Fibroblast of gingiva (primary cell): ENCODE measurements at regions not wholly inside any gene's neighbourhood (a gene's known extent, or its start where the extent isn't known, plus 50 kb on each side); places are given as distances from the start of the nearest gene placed in this dataset.

ENCODE experiments used
- DNase-seq: peaks from one replicate; pipeline ENCODE4 v3.0.0-alpha.2; 2011; ENCODE audit warnings: low read depth

DNA sequence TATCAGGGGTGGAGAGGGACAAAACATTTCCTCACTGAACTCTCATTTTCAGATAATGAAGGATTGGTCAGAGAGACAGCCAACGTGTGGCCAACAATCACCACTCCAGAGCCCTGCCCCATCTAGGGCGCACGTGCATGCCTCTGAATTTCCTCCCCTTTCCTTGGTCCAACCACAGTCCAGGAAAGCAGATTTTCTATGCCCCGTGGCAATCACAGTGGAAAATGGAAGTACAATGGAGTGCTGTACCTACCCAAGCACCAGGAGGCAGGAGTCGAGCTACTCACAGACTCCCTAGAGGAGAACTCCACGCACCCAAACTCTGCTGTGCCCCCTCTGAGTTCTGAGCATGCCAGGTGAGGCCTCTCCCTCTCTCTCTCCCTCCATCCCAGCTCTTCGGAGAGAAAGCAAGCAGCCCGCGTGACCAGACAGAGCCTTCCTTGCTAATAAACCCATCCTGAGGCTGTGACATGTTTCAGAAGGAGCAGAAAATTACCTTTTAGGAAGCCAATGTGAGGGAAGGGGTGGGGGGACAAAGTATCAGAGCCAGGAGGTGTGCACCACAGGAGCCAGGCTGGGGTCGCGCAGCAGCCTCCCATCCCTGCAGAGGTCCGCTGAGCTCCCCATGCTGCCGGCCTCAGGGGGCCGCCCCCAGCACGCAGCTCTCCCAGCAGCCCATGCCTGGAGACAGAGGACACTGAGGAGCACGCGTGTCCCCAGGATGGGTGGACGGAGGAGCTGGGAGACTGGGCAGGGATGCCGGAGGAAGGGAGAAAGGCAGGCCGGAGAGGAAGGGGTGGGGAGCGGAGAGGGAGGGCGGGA lies 73.4 kb downstream of the PITPNM2 start:
- DNase-seq: no peak

DNA sequence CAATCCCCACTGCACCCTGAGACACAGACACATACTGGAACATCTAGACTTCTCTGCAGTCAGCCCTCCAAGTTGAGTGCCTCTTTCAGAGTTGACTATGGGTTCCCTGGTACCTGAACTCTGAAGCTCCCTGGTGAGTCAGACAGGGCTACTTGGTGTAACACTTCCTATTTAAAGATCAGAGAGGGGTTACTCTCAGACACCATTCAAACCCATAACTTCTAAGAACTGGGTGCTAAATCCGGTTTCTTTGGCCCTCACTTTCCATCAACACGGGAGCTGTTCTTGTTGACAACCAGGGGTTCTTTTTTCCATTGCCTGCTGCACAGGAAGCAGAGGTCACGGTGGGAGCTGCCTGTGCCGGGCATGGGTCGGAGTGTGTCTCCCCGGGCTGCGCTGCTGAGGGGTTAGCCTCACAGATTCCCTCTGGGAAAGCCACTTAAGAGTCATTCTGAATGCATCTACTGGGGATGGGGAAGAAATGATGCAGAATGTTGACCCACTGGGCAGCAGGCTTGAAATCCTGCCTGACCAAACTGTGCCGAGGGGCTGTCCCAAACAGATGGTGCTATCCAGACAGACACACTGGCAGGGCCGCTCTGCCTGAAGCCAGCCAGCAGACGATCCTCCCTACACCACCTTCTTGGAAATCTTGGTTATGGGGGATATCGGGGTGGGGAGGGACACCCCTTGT lies 74.1 kb downstream of the PITPNM2 start:
- no peak for DNase-seq

DNA sequence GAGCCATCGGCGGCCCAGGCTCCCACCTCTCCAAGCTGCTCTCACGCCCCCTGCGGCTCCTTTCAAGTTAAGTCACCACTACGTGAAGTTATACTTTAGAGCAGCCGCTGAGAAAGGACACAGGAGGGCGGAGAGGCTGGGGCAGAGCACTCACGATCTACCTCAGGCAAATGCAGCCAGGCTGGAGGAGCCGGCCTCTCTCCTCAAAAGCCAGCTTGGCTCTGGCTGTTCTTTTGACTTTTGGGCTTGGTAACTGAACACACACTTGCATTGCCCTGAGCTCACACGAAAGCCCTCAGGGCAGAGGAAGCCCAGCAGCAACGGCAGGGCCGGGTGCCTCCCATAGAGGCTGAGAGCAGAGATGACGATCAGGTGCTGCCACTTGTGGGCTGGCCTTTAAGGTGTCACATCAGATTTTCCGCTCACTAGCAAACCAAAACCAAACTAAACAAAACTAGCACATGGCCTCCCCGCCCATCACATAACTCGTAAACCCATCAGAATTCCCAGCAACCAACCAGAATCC lies 75.2 kb downstream of the PITPNM2 start:
- peak; percentile 27 for DNase-seq

DNA sequence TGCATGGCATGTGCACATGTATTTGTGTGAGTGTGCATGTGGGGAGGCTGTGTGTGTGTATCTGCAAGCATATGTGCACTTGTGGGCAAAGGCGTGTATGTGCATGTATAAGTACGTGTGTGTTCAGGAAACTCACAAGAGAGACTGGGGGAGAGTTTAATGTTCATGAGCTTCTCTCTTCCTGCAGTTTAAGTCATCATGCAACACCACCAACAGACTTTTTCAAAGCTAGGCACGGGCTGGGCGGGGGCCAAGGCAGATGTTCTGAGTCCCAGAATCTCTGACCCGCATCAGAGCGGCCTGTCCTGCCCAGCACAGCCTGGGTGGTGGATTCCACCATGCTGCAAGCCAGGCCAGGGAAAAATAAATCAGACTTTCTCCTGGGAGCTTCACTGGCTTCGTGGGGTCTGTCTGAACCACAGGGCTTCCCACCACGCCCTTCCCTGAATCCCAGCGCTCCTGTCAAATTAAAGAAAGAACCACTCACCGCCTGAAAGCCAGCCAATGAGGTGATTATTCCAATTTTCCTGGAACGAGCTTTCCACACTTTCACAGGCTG lies 75.7 kb downstream of the PITPNM2 start:
- DNase-seq: peak; percentile 79

DNA sequence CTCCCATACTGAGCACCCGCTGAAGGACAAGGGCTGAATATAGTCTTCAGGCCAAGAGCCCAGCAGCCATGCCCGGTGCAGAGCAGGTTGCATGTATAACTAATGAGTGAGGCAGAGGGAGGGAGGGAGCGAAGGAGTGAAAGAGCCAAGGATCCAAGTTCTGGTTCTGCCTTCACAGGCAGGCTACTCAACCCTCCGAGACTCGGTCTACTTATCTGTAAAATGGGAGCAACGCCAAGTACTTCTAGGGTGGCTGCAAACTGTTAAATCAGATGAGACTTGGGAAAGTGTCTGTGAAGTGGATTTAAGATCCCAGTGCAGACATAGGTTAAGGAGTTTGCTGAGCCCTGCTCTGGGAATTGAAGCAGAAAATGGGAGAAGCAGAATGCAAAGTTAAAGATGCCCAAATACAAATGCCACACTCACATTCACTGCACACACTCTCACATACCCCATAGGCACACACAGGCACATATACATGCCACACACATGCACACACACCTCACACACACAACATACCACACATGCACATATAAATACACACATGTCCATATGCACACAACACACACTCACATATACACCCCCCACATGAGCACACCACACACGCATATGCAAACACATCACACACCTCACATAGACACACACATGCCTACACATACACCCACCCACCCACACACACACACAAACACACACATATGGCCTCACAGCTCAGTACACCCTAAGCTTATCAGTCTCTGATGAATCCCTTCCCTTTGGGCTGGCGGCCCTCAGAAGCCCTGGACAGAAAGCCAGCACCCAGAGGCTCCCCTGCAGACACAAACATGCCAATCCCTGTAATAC lies 76.7 kb downstream of the PITPNM2 start:
- DNase-seq: no peak

DNA sequence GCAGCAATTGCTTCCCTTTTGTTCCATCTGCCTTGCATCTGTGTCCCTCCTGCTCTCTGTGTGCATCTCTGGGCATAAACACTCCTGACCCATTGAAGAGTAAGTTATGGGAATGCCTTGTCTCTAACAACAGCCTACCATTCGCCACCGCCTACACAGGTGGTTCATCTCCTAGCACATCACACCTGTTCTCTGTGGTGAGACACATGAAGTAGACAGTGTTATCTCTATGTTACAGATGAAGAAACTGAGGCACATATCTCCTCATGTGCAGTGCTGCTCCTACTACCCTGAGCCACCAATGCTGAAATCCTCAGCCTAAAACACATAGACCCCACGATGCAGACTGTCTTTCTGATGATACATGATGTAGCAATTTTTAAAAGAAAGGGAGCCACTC lies 77.6 kb downstream of the PITPNM2 start:
- no peak for DNase-seq

DNA sequence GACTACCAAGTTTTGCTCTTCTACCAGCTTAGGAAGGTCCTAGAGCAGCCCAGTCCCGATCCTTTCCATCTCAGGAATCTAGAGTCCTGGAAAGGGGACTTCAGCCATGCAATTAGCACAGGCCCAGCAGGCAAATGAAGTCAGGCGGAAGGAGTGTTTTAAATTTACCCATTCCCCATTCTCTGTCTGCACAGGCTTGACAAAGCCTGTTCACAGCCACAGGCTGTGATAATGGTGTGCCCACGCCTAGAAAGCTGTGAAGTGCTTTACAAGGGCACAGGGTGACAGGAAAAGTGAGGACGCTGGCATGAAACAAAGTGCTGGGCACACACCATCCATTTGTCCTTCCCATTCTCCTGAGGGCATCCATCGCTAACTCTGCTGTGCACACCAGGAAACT lies 79.0 kb downstream of the PITPNM2 start:
- DNase-seq: no peak

DNA sequence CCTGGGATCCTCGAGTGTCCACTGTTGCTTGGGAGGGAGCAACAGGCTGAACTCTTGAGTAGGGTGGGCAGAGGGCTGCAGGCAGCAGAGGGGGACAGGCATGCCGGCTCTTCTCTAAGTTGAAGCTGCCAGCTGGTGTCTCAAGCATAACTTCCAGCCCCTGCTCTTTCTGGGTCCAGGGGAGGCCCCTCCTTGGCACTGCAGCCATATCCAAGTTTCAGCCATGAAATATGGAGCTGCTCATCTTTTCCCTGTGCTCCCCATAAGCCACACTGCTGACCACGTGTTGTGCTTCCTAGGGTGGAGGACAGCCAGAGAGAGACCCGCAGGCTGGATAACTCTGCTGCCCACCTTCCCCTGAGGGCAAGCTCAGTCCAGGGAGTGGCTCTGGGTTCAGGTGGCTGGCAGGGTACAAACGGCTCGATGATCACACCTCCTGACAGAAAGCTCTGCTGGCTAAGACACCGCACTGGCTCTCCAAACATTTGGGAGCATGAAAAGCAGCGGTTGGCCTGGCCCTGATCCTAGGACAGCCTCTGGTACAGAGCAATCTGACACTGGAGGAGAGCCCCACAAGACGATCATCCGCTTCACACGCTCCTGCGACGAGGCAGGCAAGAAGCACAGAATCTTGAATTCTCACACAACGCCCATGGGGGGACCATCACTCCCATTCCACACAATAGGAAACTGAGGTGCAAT lies 79.6 kb downstream of the PITPNM2 start:
- DNase-seq: peak; percentile 48

DNA sequence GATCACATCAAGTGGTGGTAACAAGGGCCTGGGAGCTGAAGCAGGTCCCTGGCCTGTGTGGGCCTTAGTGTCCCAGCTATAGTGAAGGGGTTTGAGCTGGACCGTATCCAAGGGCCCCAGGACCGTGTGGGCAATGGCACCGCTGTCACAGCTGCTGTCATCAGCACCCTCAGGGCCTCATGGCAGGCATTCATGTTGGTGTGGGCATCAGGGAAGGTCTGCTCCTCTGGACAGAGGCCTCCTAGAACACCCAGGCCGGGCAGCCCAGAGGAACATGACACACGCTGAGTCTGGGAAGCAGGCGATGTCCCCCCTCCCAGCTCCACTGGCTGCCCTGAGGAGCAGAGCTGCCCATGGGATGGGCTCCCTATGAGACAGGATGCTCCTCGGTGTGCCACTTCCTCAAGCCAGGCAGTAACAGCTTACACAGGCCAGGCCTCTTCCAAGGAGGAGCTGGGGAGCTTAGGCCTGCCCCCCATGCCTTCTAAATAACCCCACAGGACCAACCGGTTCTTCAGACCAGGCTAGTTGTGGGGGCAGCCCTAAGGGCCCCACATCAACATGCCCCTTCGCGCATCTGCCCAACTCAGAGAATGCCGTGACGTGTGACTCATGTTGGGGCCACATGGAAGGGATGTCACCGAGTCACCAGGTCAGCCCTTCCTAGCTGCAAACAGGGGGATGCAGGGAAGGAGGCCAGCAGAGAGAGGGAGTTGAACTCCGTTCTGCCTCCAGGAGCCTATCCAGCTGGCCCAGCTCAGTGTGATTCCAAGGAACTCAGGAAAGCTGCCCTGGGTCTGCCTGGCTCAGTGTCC lies 80.4 kb downstream of the PITPNM2 start:
- DNase-seq: no peak

DNA sequence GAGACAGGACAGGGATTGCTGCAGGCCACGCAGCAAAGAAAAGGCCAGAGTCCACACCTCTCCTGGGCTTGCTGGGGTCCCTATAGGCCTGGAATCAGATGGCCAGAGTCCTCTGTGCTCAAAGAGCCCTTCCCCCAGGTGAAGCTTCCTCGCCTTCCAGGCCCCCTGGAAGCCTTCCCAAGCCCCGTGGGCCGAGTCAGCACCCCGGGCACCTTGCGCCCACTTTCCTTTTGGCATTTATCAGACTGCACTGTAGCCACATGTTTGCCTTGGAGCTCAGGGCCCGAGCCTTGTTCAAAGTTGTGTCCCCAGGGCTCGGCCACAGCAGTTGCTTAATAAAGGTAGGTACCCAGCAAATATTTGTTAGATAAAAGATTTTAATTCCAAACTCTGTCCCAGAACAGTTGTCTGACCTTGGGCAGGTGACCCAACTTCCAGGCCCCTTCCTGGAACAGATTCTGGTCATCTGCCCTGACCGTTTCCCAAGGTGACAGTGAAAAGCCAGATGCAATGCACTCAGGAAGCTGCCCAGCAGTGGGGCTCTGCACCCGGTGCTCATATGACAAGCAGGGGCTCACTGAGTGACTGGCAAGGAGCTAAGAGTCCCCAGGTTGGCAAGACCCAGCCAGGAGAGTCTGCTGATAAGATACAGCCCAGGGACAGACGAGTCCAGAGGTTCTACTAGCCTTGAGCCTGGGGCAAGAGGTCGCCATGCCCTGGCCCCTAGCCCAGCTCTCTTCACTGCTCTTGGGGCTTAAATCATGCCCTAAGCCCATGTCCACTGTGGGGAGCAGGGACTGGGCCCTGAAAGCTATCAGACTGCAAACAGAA lies 81.2 kb downstream of the PITPNM2 start:
- no peak for DNase-seq

DNA sequence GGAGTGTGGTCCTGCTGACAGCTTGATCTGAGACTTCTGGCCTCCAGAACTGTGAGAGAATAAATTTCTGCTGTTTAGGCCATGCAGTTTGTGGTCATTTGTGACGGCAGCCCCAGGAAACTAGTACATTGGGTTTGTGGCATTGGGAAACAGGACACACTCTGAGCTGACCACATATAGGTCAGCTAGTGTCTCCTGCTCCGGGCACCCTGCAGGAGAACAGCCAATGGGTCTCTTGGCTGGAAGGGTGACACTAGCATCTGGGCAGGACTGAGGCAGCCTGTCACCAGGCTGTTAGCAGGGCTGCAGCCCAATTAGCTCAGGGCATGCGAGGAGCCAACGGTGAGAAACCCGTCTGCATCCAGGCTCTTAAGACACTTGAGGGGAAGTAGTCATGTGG lies 83.2 kb downstream of the PITPNM2 start:
- no peak for DNase-seq

DNA sequence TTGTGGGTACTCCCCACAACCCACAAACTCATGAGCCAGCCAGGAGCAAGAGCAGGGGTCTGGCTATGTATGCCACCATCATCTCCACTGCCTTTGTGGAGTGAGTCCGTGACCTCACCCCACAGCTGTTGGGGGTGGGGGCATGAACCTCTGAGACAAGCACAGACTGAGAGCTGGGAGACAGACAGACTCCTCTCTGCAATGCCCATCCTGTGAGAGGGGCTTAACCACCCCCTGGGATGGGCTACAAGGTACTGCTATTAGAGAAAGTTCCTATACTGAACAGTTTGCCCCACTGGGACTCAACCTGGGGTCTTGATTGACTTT lies 84.5 kb downstream of the PITPNM2 start:
- DNase-seq: no peak

DNA sequence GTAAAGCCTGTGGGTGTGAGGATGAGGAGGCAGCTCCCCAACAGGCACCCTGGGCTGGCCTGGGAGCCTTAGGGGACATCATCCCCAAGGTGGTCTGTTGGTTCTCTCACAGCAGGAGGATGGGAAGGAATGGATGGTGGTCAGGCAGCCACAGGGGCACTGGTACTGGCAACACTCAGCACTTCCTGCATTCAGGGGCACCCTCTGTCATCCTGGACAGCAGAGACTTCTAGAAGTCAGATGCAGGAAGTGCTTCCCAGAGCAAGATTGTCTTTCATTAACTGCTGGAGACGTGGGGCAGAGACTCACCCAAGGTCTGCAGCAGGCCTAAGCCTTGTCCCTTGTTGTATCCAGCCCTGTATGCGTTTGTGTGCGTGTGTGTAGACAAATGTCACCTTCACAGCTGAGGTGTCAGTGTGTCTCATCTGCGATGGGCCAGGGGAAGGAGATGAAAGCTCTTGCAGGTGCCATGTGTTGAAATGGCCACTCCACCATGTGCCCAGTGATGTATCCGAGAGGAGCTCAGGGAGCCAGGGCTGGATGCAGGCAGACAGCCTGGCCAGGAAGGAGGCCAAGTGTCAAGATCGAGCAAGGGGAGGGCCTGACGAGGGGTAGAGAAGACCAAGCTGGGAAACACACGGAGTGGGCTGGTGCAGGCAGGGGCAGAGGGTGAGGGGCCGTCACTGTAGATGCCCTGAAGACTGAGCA lies 85.1 kb downstream of the PITPNM2 start:
- no peak for DNase-seq

DNA sequence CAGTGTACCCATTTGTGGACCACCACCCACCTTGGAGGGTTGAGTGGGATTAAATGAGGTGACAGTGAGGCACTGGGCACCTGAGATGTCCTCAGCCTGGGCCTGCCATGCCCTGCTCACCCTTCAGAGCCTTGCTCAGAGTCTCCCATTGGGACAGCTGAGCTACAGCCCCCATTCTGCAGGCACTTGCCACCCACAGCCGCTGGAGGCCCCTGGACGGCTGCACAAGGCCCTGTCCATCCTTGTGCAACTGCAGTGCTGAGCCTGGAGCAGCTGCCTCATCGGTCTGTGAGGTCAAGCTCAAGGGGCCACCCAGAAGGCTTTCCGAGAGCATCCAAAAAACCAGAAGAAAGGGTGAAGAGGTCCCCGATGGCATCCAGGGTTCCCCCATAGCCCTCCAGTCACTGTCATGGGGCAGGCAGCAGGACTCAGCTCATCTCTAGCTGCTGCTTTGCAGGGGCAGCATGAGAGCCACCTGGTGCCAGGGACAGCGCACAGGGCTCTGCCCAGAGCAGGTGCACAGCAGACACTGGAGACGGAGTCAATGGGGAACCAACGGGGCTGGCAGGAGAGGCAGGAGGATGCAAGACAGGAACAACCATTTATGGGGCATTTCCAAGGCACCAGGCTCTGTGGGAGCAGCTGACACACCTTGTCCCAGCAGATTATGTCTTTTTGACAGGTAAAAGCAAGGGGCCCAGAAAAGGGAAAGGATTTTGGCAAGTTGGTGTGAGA lies 84.6 kb downstream of the ARL6IP4 start:
- DNase-seq: no peak

DNA sequence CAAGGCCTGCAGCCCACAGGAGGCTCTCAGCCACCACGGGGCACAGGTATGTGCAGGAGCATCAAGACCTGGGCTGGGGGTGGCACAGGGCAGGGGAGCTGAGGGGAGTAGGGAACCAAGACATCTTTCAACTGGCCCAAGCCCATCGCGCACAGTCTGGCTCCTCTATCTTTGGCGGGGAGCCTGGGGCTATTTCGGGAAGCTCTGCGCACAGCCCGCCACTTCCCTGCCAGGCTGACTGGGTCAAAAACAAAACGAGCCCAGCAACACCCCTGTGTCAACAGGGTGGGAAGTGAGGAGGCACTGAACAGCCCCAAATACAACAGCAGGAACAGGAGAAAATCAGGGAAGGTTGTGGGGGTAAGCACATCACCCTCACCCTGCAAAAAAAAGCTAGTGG lies 83.9 kb downstream of the ARL6IP4 start:
- no peak for DNase-seq

DNA sequence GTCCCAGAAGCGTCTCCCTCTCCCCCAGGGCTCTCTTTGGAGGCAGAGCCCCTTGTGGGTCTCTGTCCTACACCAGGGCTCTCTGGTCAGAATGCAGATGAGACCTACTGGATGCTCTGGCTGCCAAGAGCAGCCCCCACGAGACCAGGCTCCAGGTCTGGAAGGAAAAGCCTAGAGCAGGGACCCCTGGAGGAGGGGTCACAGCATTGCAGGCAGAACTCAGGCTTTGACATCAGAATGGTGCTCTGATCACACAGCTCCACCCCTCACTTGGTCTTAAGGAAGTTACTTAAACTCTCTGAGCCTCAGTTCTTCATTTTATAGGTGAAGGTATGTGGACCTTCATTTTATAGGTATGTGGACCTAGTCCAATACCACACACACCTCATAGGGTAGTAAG lies 83.1 kb downstream of the ARL6IP4 start:
- DNase-seq: no peak

DNA sequence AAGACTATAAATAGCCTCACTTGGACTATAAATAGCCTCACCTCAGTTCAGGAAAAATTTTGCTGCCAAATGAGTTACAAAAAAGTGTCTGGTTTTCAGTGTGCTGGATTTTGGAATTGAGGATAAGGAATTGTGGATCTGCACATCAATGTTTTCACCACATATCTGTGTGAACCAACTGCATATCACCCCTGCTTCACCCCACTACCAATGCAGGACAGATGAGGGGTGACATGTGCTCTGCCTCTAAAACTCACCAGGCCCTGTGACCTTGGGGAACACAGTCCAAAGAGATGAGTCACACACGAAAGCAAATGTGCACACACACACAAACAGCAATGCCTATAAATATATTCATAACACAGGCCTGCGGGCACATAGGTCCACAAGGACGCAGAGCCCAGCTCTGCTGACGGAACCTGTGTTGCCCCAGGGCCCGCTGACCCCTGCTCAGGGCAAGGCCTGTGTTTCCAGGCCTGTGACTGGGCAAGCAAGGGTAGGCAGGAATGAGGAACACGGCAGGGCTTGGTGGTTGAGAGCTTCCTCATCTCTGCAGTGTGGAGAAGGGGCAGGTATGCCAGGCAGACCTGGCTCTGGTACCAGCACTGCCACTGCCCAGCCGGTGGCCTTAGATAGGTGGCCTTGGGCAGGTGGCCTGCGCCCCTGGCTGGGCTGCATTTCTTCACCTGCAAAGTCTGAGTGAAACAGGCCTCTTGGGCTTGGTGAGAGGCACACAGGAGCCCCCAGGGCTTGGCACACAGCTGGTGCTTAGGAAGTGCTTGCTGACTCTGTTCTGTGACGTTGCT lies 82.4 kb downstream of the ARL6IP4 start:
- DNase-seq: peak; percentile 70
